Brain pericyte (primary cell): ENCODE measurements at regions not wholly inside any gene's neighbourhood (a gene's known extent, or its start where the extent isn't known, plus 50 kb on each side); places are given as distances from the start of the nearest gene placed in this dataset.

ENCODE experiments used
- DNase-seq: peaks from one replicate; pipeline ENCODE4 v3.0.0-alpha.2; 2012; ENCODE audit warnings: low read depth, low spot score

DNA sequence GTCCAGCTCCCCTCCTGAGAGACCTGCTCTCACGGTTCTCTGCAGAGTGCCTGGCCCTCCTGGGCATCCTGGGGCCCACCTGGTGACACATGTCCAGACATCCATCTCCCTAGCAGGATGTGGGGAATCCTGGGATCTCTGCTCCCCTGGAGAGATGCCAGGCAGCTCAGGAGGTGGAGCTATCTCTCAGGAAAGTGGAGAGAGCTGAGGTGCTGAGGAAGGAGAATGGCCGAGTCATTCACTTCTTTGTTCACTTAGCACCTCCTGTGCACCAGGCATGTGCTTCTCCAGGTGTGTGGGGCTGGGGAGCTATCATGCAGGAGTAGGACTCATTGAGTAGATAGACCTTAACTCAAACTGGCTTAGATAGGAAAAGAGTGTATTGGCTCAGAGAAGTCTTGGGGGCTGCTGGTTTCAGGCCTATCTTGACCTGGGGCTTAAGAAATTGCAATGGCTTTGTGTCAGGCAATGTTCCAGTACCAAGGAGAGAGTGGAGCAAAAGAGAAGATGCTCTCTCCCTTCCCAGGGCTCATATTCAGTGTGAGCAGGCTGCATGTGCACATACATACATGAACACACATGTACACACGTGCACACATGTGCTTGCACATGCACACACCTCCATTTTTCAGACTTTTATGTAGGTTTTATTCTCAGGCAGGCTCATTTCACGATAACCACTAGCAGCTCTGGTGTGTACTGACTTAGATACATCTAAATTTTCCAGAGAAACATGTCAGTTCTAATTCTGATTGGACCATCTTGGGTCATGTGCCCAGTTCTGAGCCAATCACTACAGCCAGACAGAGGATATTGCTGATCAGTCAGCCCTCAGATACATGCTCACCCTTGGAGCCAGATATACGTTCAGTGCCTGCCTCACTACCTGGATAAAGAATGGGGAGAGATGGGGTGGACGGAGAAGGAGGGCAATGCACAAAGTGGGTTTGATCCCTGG, 437.6 kb downstream of the PTPRU start:
- no peak for DNase-seq

- DNase-seq, result no peak
Measured at GRCh38 chr1:29673228-29673500, 436.8 kb downstream of the PTPRU start.

- no peak for DNase-seq
Measured at GRCh38 chr1:29672416-29673227, 436.3 kb downstream of the PTPRU start.

- no peak for DNase-seq
Measured at GRCh38 chr1:29671446-29672356, 435.4 kb downstream of the PTPRU start.

- no peak for DNase-seq
Measured at GRCh38 chr1:29670752-29671151, 434.4 kb downstream of the PTPRU start.

DNA sequence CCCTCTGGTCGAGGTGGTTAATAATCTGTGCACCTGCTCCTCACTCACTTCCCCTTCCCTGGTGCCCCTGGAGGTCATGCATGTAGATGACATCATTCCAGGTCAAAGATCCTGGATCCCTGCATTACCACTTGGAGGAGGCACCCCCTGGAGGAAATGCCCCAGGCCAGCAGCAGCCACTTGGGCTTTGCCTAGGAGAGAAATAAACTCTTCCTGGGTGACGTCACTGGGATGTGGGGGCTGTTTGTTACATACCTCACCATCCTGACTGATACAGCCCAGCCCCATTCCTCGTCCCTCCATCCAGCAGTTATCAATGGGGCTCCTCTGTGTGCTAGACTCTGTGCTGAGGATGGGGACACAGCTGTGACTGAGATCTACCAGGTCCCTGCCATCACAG, 433.6 kb downstream of the PTPRU start:
- DNase-seq, result no peak

DNA sequence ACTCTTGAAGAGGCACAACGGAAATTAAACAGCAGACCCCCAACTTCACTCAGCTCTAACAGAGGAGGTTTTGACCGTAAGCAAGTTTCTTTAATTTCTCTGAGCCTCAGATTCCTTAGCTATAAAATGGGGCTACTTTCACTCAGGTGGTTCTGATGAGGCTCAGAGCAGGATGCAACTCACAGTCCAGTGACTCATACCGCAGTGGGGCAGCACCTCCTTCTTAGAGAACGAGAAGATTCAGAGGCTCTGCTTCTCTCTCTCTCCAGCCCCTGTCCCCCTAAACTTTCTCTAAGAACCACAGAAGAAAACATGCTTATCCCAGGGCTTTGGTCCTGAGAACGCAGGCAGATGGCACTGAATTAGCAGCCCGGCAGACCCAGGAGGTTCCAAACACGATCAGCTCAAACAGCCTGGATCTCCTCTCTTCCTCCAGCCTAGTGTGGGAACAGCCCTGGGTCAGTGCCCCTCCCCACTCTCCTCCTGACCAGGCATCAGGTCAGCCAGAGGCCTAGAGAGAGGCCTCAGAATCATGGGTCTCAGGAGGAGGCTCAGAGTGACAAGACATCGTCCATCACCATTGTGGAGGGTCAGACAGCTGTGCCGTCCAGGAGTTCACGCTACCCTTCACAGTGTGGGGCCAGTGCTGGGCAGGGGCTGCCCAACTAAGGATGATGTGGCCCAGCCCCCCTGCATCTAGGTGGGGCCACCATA, 433.0 kb downstream of the PTPRU start:
- DNase-seq, result no peak

GRCh38 chr1:29668551-29669157, 432.3 kb downstream of the PTPRU start:
- no peak for DNase-seq

DNA sequence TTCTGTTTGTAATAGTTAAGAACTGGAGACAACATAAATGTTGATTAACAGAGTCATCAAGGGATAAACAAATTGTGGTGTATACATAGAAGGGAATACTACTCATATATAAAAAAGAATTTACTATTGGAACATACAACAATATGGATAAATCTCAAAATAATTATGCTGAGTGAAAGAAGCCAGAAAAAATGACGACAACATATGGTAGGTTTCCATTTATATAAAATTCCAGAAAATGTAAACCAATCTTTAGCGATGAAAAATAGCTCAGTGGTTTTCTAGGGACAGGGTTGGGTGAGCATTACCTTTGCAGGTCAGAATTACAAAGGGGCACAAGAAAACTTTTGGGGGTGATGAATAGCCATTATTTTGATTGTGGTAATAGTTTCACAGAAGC, 431.6 kb downstream of the PTPRU start:
- DNase-seq, result no peak

DNA sequence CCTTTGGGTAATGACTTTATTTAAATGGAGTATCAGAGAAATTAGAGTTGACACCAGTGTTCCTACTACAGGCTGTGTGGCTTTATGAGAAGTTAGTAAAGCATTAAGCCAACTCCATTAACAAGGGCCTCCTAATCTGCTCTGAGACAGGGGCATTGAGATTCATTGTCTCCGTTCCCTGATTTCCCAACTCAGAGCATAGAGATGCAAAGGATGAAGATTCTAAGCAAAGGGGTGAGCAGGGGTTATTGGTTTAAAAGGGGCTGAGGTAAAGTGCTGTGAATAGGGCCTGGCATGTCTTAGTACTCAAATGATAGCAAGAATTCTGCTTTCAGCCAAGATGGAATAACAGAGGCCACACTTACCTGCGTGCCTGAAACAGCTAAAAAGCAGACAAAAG, 428.4 kb downstream of the PTPRU start:
- DNase-seq, result no peak

DNA sequence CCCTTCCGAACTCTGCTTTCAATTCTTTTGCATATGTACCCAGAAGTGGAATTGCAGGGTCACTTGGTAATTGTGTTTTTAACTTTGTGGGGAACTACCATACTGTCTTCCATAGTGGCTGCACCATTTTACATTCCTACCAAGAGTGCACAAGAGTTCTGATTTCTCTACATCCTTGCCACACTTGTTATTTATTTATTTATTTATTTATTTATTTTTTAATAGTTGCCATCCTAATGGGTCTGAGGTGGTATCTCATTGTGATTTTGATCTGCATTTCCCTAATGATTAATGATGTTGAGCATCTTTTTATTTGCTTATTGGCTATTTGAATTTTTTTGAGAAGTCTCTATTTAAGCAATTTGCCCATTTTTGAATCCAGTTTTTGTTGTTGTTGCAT, 422.4 kb downstream of the PTPRU start:
- DNase-seq, result no peak

DNA sequence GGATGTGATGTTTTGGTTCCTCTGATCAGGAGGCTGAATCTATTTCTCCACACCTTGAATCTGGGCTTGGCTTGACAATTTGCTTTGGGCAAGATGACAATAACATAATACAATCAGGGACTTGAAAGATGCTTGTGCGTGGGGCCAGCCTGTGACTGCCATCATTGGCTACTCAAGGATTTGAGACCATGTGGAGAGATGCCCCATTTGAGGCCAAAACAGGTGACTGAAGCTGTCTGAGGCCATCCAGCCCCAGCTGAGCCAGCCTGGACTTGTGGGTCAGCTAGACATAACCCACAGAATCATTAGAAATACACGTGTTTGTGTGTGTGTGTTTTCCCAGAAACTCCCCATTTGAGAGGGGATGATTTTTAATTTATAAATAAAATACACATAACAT, 421.5 kb downstream of the PTPRU start:
- DNase-seq, result no peak

- DNase-seq, result no peak
Measured at GRCh38 chr1:29655945-29656850, 419.9 kb downstream of the PTPRU start.

DNA sequence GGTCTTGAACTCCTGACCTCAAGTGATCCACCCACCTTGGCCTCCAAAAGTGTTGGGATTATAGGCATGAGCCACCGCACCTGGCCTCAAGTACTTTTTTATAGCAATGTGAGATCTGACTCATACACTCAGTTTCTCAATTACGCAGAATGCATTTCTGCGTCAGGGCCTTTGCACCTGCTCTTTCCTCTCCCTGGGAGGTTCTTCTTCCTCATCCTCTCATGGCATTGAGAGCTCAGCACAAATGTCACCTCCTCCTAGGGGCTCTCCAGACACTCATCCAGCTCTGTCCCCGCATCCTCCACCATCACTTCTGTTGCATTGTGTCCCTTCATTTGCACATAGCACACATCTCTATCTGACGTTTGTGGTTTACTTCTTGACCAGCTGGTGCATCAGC, 418.8 kb downstream of the PTPRU start:
- no peak for DNase-seq

GRCh38 chr1:29653886-29654450, 417.6 kb downstream of the PTPRU start:
- no peak for DNase-seq

DNA sequence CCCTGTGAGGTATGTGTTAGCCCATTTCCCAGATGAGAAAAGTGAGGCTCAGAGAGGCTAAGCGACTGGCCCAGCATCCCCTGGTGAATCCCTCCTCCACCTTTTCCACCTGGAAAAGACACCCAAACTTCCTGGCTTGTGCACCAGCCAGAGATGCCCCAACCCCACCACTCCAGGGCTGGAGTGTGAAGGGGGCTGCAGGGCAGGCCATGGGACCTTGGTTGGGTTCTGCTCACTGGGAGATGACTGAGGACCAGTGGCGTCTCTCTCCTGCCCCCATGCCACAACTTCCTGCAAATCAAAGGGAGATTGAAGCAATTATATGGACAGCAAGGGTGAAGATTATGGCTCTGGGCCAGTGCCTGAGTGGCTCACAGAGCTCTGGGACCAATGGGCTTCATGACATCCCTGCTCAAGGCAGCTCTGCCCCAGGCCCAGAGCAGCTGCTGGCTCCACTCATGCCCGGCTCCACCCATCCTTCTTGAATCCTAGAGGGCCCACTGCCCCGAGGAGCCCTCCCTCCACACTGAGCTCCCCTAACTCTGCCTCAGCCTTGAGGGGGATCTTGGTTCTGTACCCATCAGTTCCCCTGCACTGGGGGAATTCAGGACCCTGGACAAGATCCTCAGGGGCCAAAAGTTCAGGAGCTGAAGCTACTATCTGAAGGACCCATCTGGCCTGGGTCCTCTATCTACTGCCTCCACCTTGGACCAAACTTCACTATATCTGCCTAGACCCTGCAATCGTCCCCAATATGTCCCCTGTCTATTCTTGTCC, 416.9 kb downstream of the PTPRU start:
- no peak for DNase-seq

GRCh38 chr1:29651684-29652665, 415.7 kb downstream of the PTPRU start:
- no peak for DNase-seq
